Smooth muscle cell (in vitro differentiated cells): ENCODE measurements at regions not wholly inside any gene's neighbourhood (a gene's known extent, or its start where the extent isn't known, plus 50 kb on each side); places are given as distances from the start of the nearest gene placed in this dataset.

Source experiments
- DNase-seq: peaks from one replicate; lab custom pipeline; 2025; ENCODE audit not compliant: unreplicated experiment; lab: John Stamatoyannopoulos, UW
- H2AFZ ChIP-seq: fragments of 200-600 bp; sonication (generic); 2 replicates; pipeline ENCODE4 v1.6.0; 2016; ENCODE audit warnings: antibody characterized with exemption, low read depth, mild to moderate bottlenecking
- H3F3A ChIP-seq: fragments of 200-600 bp; sonication (generic); 2 replicates; pipeline ENCODE4 v1.6.0; 2017; ENCODE audit warnings: antibody characterized with exemption, low read depth
- H3K27ac ChIP-seq: fragments of 200-600 bp; sonication (generic); 2 replicates; pipeline ENCODE4 v1.5.1; 2016; ENCODE audit warnings: low read depth, mild to moderate bottlenecking
- H3K27me3 ChIP-seq: fragments of 200-600 bp; sonication (generic); 2 replicates; pipeline ENCODE4 v1.6.1; 2016; ENCODE audit warnings: low read depth, mild to moderate bottlenecking
- H3K36me3 ChIP-seq: fragments of 200-600 bp; sonication (generic); 2 replicates; pipeline ENCODE4 v1.5.1; 2016; ENCODE audit warnings: low read depth
- H3K4me1 ChIP-seq: fragments of 200-600 bp; sonication (generic); 2 replicates; pipeline ENCODE4 v1.5.1; 2016; ENCODE audit warnings: low read depth
- H3K4me2 ChIP-seq: fragments of 200-600 bp; sonication (generic); 2 replicates; pipeline ENCODE4 v1.6.0; 2016; ENCODE audit warnings: mild to moderate bottlenecking
- H3K4me3 ChIP-seq: fragments of 200-600 bp; sonication (generic); 2 replicates; pipeline ENCODE4 v1.5.1; 2016; ENCODE audit warnings: mild to moderate bottlenecking
- H3K79me2 ChIP-seq: fragments of 200-600 bp; sonication (generic); 2 replicates; pipeline ENCODE4 v1.6.0; 2016; ENCODE audit warnings: low read depth, mild to moderate bottlenecking
- H3K9ac ChIP-seq: fragments of 200-600 bp; sonication (generic); 2 replicates; pipeline ENCODE4 v1.6.0; 2016; ENCODE audit warnings: low read depth
- H3K9me3 ChIP-seq: fragments of 200-600 bp; sonication (generic); replicated peaks from 2 replicates; pipeline ENCODE4 v1.5.1; 2016; ENCODE audit warnings: low read depth
- H4K20me1 ChIP-seq: fragments of 200-600 bp; sonication (generic); 2 replicates; pipeline ENCODE4 v1.6.0; 2016; ENCODE audit warnings: low read depth
- WGBS: methylation state at CpG from one replicate; pipeline ENCODE4 v1.1.7; 2016; ENCODE audit warnings: low lambda C conversion rate; 5-methylcytosine and 5-hydroxymethylcytosine counted together
- TF ChIP-seq, protein P1 (sequence below): fragments of 200-600 bp; sonication (generic); IDR thresholded peaks from 2 replicates; pipeline ENCODE4 v1.5.1; 2017; ENCODE audit warnings: borderline replicate concordance, mild to moderate bottlenecking, antibody characterized with exemption; ENCODE audit not compliant: insufficient read depth, poor library complexity, severe bottlenecking

DNA sequence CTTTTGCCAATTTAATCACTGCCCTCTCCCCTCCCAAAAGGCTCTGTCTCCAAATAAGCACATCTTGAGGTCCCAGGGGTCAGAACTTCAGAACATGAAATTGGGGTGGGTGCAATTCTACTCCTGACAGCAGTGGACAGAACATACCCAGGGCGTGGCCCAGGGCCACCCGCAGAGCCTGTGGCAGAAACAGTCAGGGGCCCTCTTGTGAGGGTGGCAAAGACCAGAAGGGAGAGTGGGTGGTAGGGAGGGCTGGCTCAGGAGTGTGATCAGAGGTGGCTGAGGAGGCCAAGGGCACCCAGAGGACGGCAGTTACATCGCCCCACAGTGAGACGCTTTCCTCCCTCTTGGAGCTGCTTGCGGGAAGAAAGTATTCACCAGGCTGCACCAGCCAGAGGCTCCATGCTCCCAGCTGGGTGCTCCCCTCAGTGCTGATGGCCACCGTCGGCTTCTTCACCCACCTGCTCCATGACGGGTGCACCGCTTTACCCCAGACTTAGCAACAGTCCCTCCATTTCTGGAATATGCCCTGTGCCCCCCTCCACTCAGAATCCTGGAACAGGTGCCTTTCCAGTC lies 1388.0 kb downstream of the BRD1 start:
- 94% methylated on average over 10 of the region's 10 CpGs for WGBS
- Histone ChIP-seq H3K27ac (no peak overlapping the region), H3K79me2 (no peaks in the 10 kb centered on the region), H3K4me2 (no peak overlapping the region), H3K9ac (no peak overlapping the region), H3F3A (no peaks in the 10 kb centered on the region), H3K27me3 (no peaks in the 10 kb centered on the region), H3K9me3 (no peaks in the 10 kb centered on the region), H3K4me3 (no peak overlapping the region), H2AFZ (no peak overlapping the region), H4K20me1 (no peaks in the 10 kb centered on the region), H3K36me3 (no peaks in the 10 kb centered on the region), H3K4me1 (no peaks in the 10 kb centered on the region)
- TF ChIP-seq, protein P1, sequence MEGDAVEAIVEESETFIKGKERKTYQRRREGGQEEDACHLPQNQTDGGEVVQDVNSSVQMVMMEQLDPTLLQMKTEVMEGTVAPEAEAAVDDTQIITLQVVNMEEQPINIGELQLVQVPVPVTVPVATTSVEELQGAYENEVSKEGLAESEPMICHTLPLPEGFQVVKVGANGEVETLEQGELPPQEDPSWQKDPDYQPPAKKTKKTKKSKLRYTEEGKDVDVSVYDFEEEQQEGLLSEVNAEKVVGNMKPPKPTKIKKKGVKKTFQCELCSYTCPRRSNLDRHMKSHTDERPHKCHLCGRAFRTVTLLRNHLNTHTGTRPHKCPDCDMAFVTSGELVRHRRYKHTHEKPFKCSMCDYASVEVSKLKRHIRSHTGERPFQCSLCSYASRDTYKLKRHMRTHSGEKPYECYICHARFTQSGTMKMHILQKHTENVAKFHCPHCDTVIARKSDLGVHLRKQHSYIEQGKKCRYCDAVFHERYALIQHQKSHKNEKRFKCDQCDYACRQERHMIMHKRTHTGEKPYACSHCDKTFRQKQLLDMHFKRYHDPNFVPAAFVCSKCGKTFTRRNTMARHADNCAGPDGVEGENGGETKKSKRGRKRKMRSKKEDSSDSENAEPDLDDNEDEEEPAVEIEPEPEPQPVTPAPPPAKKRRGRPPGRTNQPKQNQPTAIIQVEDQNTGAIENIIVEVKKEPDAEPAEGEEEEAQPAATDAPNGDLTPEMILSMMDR: no peak
- DNase-seq: no peak

DNA sequence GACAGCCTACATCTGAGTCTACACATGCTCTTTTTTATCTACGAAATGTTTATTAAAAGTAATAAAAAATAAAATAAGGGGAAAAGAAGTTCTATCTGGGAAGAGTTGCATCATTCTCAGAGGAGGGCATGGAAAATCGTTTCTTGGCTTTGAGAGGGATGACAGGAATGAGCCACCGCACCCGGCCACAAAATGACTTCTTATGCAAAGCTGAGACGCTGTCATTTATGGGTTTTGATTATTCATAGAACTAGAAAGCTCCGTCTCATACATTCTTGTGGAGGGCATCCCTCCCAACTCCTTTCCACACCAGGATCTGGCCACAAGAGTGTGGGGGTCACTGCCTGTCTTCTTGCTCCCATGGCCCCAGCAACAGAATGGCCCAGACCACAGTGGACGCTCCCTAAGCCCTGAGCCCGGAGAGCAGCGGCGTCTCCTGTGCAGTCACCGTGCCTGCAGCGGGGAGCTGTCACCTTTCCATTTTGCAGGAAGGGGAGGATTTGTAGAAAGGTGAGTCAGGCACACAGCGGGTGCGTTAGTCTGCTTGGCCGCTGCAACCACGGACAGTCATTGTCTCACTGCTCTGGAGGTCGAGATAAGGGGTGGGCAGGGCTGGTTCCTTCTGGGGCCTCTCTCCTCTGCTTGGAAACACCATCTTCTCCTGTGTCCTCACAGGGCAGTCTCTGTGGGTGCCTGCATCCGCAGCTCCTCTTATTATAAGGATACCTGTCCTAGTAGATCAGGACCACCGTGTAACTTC lies 1388.7 kb downstream of the BRD1 start:
- H3K4me2 ChIP-seq: no peak overlapping the region
- H3K36me3 ChIP-seq: no peaks in the 10 kb centered on the region
- H3K4me3 ChIP-seq: no peak overlapping the region
- H2AFZ ChIP-seq: no peak overlapping the region
- H3K27ac ChIP-seq: no peak overlapping the region
- no peak for DNase-seq
- H3K79me2 ChIP-seq: no peaks in the 10 kb centered on the region
- no peaks in the 10 kb centered on the region for H3K9me3 ChIP-seq
- H4K20me1 ChIP-seq: no peaks in the 10 kb centered on the region
- no peaks in the 10 kb centered on the region for H3K4me1 ChIP-seq
- H3K9ac ChIP-seq: no peak overlapping the region
- no peaks in the 10 kb centered on the region for H3F3A ChIP-seq
- no peaks in the 10 kb centered on the region for H3K27me3 ChIP-seq
- 79% methylated on average over 19 of the region's 19 CpGs for WGBS
- TF ChIP-seq, protein P1: no peak

DNA sequence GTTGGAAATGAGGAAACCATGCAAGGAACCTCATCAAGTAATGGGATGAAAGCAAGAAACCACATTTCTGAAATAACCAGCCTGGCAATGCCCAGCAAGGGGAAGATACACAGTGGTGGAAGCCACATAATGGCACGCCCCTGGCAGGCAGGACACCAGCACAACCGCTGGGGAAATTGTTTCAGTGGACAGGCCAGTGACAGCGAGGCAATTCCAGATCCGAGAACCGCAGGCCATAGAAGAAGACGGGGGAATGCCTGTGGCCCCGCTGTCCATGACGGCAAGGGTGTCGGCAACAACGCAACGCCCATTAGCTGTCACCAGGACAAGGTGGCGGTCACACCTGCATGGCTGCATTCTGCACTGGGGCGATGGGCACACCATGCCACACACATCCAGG lies 1389.6 kb downstream of the BRD1 start:
- no peaks in the 10 kb centered on the region for H3K79me2 ChIP-seq
- no peak overlapping the region for H3K4me2 ChIP-seq
- TF ChIP-seq, protein P1: no peak
- WGBS: 93% methylated on average over 13 of the region's 13 CpGs
- no peak for DNase-seq
- no peak overlapping the region for H2AFZ ChIP-seq
- no peaks in the 10 kb centered on the region for H3K9me3 ChIP-seq
- H3K4me3 ChIP-seq: no peak overlapping the region
- H3K4me1 ChIP-seq: no peaks in the 10 kb centered on the region
- no peak overlapping the region for H3K9ac ChIP-seq
- H3K36me3 ChIP-seq: no peaks in the 10 kb centered on the region
- H3K27ac ChIP-seq: no peak overlapping the region
- no peaks in the 10 kb centered on the region for H4K20me1 ChIP-seq
- no peaks in the 10 kb centered on the region for H3K27me3 ChIP-seq
- no peaks in the 10 kb centered on the region for H3F3A ChIP-seq
